ENCODE measurements at regions not wholly inside any gene's neighbourhood (a gene's known extent, or its start where the extent isn't known, plus 50 kb on each side); places are given as distances from the start of the nearest gene placed in this dataset.

DNA sequence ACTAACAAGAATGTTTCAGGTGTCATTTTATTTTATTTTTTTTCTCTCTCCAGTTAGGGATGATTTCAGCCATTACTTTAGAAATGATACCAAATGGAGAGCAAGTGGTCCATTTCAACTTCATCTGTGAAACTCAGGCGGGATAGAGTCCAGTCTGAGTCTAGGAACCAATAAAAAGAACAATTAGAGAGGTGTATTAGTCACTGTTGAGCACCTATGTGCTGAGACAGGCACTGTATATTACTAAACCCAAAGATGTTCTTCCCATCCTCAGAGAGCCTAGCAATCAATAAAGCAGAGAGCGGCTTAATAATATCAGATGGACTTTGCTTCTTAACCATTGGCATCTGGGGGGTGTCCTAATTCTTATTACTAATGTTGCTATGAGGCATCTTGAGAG, 410.3 kb upstream of the SLC24A2 start:
- TF ChIP-seq, protein P1, sequence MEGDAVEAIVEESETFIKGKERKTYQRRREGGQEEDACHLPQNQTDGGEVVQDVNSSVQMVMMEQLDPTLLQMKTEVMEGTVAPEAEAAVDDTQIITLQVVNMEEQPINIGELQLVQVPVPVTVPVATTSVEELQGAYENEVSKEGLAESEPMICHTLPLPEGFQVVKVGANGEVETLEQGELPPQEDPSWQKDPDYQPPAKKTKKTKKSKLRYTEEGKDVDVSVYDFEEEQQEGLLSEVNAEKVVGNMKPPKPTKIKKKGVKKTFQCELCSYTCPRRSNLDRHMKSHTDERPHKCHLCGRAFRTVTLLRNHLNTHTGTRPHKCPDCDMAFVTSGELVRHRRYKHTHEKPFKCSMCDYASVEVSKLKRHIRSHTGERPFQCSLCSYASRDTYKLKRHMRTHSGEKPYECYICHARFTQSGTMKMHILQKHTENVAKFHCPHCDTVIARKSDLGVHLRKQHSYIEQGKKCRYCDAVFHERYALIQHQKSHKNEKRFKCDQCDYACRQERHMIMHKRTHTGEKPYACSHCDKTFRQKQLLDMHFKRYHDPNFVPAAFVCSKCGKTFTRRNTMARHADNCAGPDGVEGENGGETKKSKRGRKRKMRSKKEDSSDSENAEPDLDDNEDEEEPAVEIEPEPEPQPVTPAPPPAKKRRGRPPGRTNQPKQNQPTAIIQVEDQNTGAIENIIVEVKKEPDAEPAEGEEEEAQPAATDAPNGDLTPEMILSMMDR (IDR thresholded peaks at IDR 0.05 in 8 of 11, conservative IDR thresholded peaks at IDR 0.05 in 3 of 11): no peak
- no peak for TF ChIP-seq POLR2AphosphoS5 (IDR thresholded peaks at IDR 0.05)
- TF ChIP-seq POLR2A (IDR thresholded peaks at IDR 0.05): no peak

Measured in spleen (tissue), 7 donors.